ENCODE measurements at regions not wholly inside any gene's neighbourhood (a gene's known extent, or its start where the extent isn't known, plus 50 kb on each side); places are given as distances from the start of the nearest gene placed in this dataset.
"Not testable (repeated sequence)": the region's sequence is repeated elsewhere in the genome, so short reads cannot be mapped to it uniquely, and the experiment has no call there.

- H3K9me3 ChIP-seq (ENCODE audit: insufficient read depth, low read length, severe bottlenecking) = no peaks in the 10 kb centered on the region
- no peak overlapping the region for H3K4me2 ChIP-seq (ENCODE audit: insufficient read depth, low read length)
- no peak overlapping the region for H3K9ac ChIP-seq (ENCODE audit: low read depth, low read length)
- DNase-seq (no peak), ATAC-seq (ENCODE audit: insufficient read depth, low read depth) (no peak)
- H4K20me1 ChIP-seq (ENCODE audit: insufficient read depth, low read length) = no peaks in the 10 kb centered on the region
- no peak overlapping the region for H2AFZ ChIP-seq (ENCODE audit: low read depth, low read length)
- H3K27ac ChIP-seq (ENCODE audit: low read length) = no peak overlapping the region
- no peaks in the 10 kb centered on the region for H3K79me2 ChIP-seq (ENCODE audit: insufficient read depth, low read length)
- H3K4me1 ChIP-seq (ENCODE audit: insufficient read depth, low read length) = no peaks in the 10 kb centered on the region
- H3K27me3 ChIP-seq (ENCODE audit: insufficient read depth, low read length, poor library complexity) = no peaks in the 10 kb centered on the region
- no peaks in the 10 kb centered on the region for H3K36me3 ChIP-seq (ENCODE audit: insufficient read depth, low read length)
- TF ChIP-seq CTCF (IDR thresholded peaks at IDR 0.05; ENCODE audit: borderline replicate concordance, extremely low read depth, low read length, poor library complexity, severe bottlenecking) (no peak), EZH2 (IDR thresholded peaks at IDR 0.05; ENCODE audit: borderline replicate concordance, low read depth, low read length, severe bottlenecking) (no peak)
- no peak overlapping the region for H3K4me3 ChIP-seq (ENCODE audit: low read depth in 1 of 2, low read length in 2 of 2)
These were observed 114.8 kb upstream of the NCAM2 start for GRCh38 chr21:20883408-20883800.

GRCh38 chr21:20902511-20902910 lies 95.7 kb upstream of the NCAM2 start:
- Histone ChIP-seq H3K4me2 (ENCODE audit: insufficient read depth, low read length) (no peak overlapping the region), H3K9ac (ENCODE audit: low read depth, low read length) (no peak overlapping the region), H3K36me3 (ENCODE audit: insufficient read depth, low read length) (no peaks in the 10 kb centered on the region), H3K4me3 (ENCODE audit: low read depth in 1 of 2, low read length in 2 of 2) (no peak overlapping the region), H2AFZ (ENCODE audit: low read depth, low read length) (no peak overlapping the region), H3K79me2 (ENCODE audit: insufficient read depth, low read length) (no peaks in the 10 kb centered on the region), H3K9me3 (ENCODE audit: insufficient read depth, low read length, severe bottlenecking) (no peaks in the 10 kb centered on the region), H3K4me1 (ENCODE audit: insufficient read depth, low read length) (no peaks in the 10 kb centered on the region), H3K27ac (ENCODE audit: low read length) (no peak overlapping the region), H3K27me3 (ENCODE audit: insufficient read depth, low read length, poor library complexity) (no peaks in the 10 kb centered on the region), H4K20me1 (ENCODE audit: insufficient read depth, low read length) (no peaks in the 10 kb centered on the region)
- no peak for TF ChIP-seq EZH2 (IDR thresholded peaks at IDR 0.05; ENCODE audit: borderline replicate concordance, low read depth, low read length, severe bottlenecking)
- no peak for TF ChIP-seq CTCF (IDR thresholded peaks at IDR 0.05; ENCODE audit: borderline replicate concordance, extremely low read depth, low read length, poor library complexity, severe bottlenecking)
- no peak for DNase-seq
- ATAC-seq (ENCODE audit: insufficient read depth, low read depth) = no peak

GRCh38 chr21:20902998-20903397 lies 95.2 kb upstream of the NCAM2 start:
- Histone ChIP-seq H3K79me2 (ENCODE audit: insufficient read depth, low read length) (no peaks in the 10 kb centered on the region), H3K27me3 (ENCODE audit: insufficient read depth, low read length, poor library complexity) (no peaks in the 10 kb centered on the region), H4K20me1 (ENCODE audit: insufficient read depth, low read length) (no peaks in the 10 kb centered on the region), H2AFZ (ENCODE audit: low read depth, low read length) (no peak overlapping the region), H3K9me3 (ENCODE audit: insufficient read depth, low read length, severe bottlenecking) (no peaks in the 10 kb centered on the region), H3K4me1 (ENCODE audit: insufficient read depth, low read length) (no peaks in the 10 kb centered on the region), H3K9ac (ENCODE audit: low read depth, low read length) (no peak overlapping the region), H3K4me3 (ENCODE audit: low read depth in 1 of 2, low read length in 2 of 2) (no peak overlapping the region), H3K4me2 (ENCODE audit: insufficient read depth, low read length) (no peak overlapping the region), H3K27ac (ENCODE audit: low read length) (no peak overlapping the region), H3K36me3 (ENCODE audit: insufficient read depth, low read length) (no peaks in the 10 kb centered on the region)
- no peak for DNase-seq
- TF ChIP-seq CTCF (IDR thresholded peaks at IDR 0.05; ENCODE audit: borderline replicate concordance, extremely low read depth, low read length, poor library complexity, severe bottlenecking) = no peak
- no peak for TF ChIP-seq EZH2 (IDR thresholded peaks at IDR 0.05; ENCODE audit: borderline replicate concordance, low read depth, low read length, severe bottlenecking)
- no peak for ATAC-seq (ENCODE audit: insufficient read depth, low read depth)

GRCh38 chr21:20927555-20927954 lies 70.7 kb upstream of the NCAM2 start:
- not testable (repeated sequence) for H3K9me3 ChIP-seq (ENCODE audit: insufficient read depth, low read length, severe bottlenecking); H3K4me1 ChIP-seq (ENCODE audit: insufficient read depth, low read length); DNase-seq; H3K79me2 ChIP-seq (ENCODE audit: insufficient read depth, low read length); H3K4me2 ChIP-seq (ENCODE audit: insufficient read depth, low read length); H3K4me3 ChIP-seq (ENCODE audit: low read depth in 1 of 2, low read length in 2 of 2); H2AFZ ChIP-seq (ENCODE audit: low read depth, low read length); H3K27ac ChIP-seq (ENCODE audit: low read length); H4K20me1 ChIP-seq (ENCODE audit: insufficient read depth, low read length); H3K9ac ChIP-seq (ENCODE audit: low read depth, low read length); ATAC-seq (ENCODE audit: insufficient read depth, low read depth); H3K27me3 ChIP-seq (ENCODE audit: insufficient read depth, low read length, poor library complexity); H3K36me3 ChIP-seq (ENCODE audit: insufficient read depth, low read length)

All from DND-41 (cell line).